Fibroblast of skin of right quadriceps (primary cell): ENCODE measurements at regions not wholly inside any gene's neighbourhood (a gene's known extent, or its start where the extent isn't known, plus 50 kb on each side); places are given as distances from the start of the nearest gene placed in this dataset.

ENCODE experiments used
- DNase-seq: peaks from one replicate; pipeline ENCODE4 v3.0.0-alpha.2; 2013

- no peak for DNase-seq
These were observed 76.8 kb upstream of the GATA2 start for GRCh38 chr3:128569756-128570155.

GRCh38 chr3:128568602-128569490 is 75.8 kb upstream of the GATA2 start:
- no peak for DNase-seq

- DNase-seq: no peak
These were observed 74.8 kb upstream of the GATA2 start for GRCh38 chr3:128567705-128568356.

- no peak for DNase-seq
These were observed 74.1 kb upstream of the GATA2 start for GRCh38 chr3:128567141-128567540.

- peak; percentile 14 for DNase-seq
These were observed 70.4 kb upstream of the GATA2 start for GRCh38 chr3:128563439-128563838.

- DNase-seq: no peak
These were observed 68.5 kb upstream of the GATA2 start for GRCh38 chr3:128561504-128561903.

GRCh38 chr3:128560768-128561167 is 67.8 kb upstream of the GATA2 start:
- DNase-seq: no peak

- no peak for DNase-seq
These were observed 66.7 kb upstream of the GATA2 start for GRCh38 chr3:128559486-128560225.

GRCh38 chr3:128557531-128558280 is 64.7 kb upstream of the GATA2 start:
- no peak for DNase-seq

GRCh38 chr3:128556907-128557306 is 63.9 kb upstream of the GATA2 start:
- DNase-seq: no peak

- DNase-seq: no peak
These were observed 63.4 kb upstream of the GATA2 start for GRCh38 chr3:128556384-128556783.

GRCh38 chr3:128555841-128556240 is 62.8 kb upstream of the GATA2 start:
- no peak for DNase-seq

- no peak for DNase-seq
These were observed 62.3 kb upstream of the GATA2 start for GRCh38 chr3:128555098-128555825.

GRCh38 chr3:128554465-128555097 is 61.6 kb upstream of the GATA2 start:
- DNase-seq: no peak

GRCh38 chr3:128554100-128554464 is 61.1 kb upstream of the GATA2 start:
- DNase-seq: peak; percentile 14

GRCh38 chr3:128553560-128553959 is 60.6 kb upstream of the GATA2 start:
- no peak for DNase-seq

- DNase-seq: no peak
These were observed 58.9 kb upstream of the GATA2 start for GRCh38 chr3:128551867-128552266.

- DNase-seq: no peak
These were observed 58.5 kb upstream of the GATA2 start for GRCh38 chr3:128551451-128551850.

- no peak for DNase-seq
These were observed 57.6 kb upstream of the GATA2 start for GRCh38 chr3:128550471-128551126.

GRCh38 chr3:128550113-128550440 is 57.1 kb upstream of the GATA2 start:
- no peak for DNase-seq
